ENCODE measurements at regions not wholly inside any gene's neighbourhood (a gene's known extent, or its start where the extent isn't known, plus 50 kb on each side); places are given as distances from the start of the nearest gene placed in this dataset.

GRCh38 chr12:86860776-86861175 lies 604.6 kb upstream of the MGAT4C start:
- Mint-ChIP-seq H3K4me1 (no peaks in the 10 kb centered on the region), H3K27ac (no peak overlapping the region), H3K36me3 (ENCODE audit: low read depth) (no peaks in the 10 kb centered on the region), H3K4me3 (no peak overlapping the region), H3K9me3 (no peaks in the 10 kb centered on the region), H3K27me3 (no peaks in the 10 kb centered on the region)
- intact Hi-C loops (cut with micrococcal nuclease): loop anchor here (1.0 kb wide), 1 partner anchor 12 kb away; no protein-coding TSS in a partner anchor
- no peak for DNase-seq

DNA sequence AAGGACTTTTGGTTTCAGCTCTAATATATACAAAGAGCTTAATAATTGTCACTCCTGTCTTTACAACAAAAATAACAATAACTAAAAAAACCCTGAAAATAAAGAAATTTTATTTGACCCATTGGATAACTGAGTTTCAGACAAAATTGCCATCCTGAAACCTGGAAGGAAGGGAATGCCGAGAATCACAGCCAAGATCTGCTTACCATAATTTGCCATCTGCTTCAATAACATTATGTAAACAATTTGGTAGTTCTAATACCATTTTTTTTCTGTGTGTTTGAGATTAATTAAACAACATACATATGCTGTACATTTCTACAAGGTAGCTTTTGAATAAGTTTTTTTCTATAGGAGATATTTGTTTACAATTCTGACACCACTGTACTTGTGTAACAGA lies 596.3 kb upstream of the MGAT4C start:
- H3K36me3 Mint-ChIP-seq (ENCODE audit: low read depth): no peaks in the 10 kb centered on the region

DNA sequence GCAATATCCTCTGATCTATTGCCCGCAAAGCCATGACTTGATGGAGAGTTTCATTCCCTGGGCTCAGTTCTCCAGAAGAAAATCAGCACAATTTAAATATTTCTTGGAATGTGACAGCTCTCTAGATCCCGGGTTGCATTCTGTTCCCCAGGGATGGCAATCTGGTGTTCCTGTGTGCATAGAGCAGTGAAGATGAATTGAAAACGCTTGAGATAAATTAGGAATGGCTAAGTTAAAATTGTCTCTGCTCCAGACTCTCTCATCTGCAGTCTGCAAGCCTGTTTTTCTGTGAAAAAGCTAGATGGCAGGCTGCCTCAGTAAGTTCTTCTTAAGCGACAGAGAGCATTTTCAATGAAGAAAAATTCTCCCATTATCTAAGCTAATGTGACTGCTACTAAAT lies 582.5 kb upstream of the MGAT4C start:
- no peak for DNase-seq
- Mint-ChIP-seq H3K9me3 (no peaks in the 10 kb centered on the region), H3K4me3 (no peak overlapping the region), H3K36me3 (ENCODE audit: low read depth) (no peaks in the 10 kb centered on the region), H3K4me1 (no peaks in the 10 kb centered on the region), H3K27ac (no peak overlapping the region), H3K27me3 (no peaks in the 10 kb centered on the region)
- intact Hi-C loops (cut with micrococcal nuclease): no loop called here

More for the DNA sequence above, 596.3 kb upstream of the MGAT4C start:
- no peaks in the 10 kb centered on the region for H3K4me1 Mint-ChIP-seq
- no peaks in the 10 kb centered on the region for H3K27me3 Mint-ChIP-seq
- no peak overlapping the region for H3K4me3 Mint-ChIP-seq
- no peak overlapping the region for H3K27ac Mint-ChIP-seq
- no peaks in the 10 kb centered on the region for H3K9me3 Mint-ChIP-seq
- intact Hi-C loops (cut with micrococcal nuclease): no loop called here
- no peak for DNase-seq

DNA sequence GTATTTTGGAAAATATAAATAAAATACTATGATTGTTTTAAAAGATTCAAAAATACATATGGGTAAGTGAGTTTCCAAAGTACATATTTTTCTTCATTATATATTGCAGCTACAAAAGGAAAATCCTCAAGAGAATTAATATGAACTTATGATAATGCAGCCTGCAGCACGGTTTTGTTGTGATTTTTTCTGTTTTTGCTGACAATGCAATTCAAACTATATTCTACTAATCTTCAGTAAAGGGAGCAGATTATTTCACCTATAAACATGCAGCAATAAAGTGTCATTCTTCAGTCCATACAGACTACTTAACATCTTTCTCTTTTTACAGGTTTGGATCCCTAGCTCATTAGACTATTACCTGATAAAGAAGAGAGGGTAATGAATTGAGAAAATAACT lies 582.1 kb upstream of the MGAT4C start:
- no peaks in the 10 kb centered on the region for H3K27me3 Mint-ChIP-seq
- no peaks in the 10 kb centered on the region for H3K9me3 Mint-ChIP-seq
- no peaks in the 10 kb centered on the region for H3K36me3 Mint-ChIP-seq (ENCODE audit: low read depth)
- no peaks in the 10 kb centered on the region for H3K4me1 Mint-ChIP-seq
- no peak overlapping the region for H3K27ac Mint-ChIP-seq
- no peak for DNase-seq
- H3K4me3 Mint-ChIP-seq: no peak overlapping the region
- intact Hi-C loops (cut with micrococcal nuclease): no loop called here

GRCh38 chr12:86837246-86837645 lies 581.1 kb upstream of the MGAT4C start:
- H3K27me3 Mint-ChIP-seq: no peaks in the 10 kb centered on the region
- DNase-seq: no peak
- H3K4me1 Mint-ChIP-seq: no peaks in the 10 kb centered on the region
- H3K36me3 Mint-ChIP-seq (ENCODE audit: low read depth): no peaks in the 10 kb centered on the region
- H3K4me3 Mint-ChIP-seq: no peak overlapping the region
- intact Hi-C loops (cut with micrococcal nuclease): no loop called here
- no peak overlapping the region for H3K27ac Mint-ChIP-seq
- H3K9me3 Mint-ChIP-seq: no peaks in the 10 kb centered on the region

DNA sequence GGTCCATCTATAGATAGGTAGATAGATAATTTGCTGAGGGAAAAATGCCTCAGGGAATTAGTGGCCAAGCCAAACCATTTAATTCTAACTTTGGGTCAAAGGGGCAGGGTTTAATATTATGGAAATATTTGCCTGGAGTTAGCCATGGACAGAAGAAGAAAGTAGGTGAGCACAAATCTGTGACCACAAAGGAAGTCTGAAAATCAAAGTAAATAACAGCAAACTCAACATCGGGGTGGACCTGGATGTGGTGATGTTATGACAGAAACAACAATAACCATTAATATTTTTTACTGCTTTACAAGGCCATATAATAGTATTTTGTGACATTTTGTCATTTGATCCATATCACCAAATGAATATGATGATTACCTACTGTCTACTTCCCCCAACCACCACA lies 578.0 kb upstream of the MGAT4C start:
- intact Hi-C loops (cut with micrococcal nuclease): no loop called here

DNA sequence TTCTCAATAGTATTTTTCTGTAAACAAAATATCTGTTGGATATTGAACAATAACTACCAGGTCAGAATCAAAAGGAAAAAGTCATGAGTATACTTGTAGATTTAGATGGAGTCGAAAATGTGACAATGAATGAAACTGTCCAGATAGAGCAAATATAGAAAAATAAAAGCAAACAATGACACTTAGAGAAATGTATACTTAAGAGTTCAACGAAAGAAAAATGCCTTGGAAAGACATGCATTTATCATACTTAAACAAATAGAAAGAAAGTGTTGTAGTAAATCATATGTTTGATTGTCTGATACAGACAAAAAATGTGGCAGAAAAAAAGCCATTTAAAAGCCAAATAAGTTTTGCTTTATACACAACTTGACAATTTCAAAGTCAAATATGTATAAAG lies 571.2 kb upstream of the MGAT4C start:
- intact Hi-C loops (cut with micrococcal nuclease): no loop called here
- H3K4me1 Mint-ChIP-seq: no peaks in the 10 kb centered on the region
- H3K27me3 Mint-ChIP-seq: no peaks in the 10 kb centered on the region
- no peak for DNase-seq
- no peaks in the 10 kb centered on the region for H3K36me3 Mint-ChIP-seq (ENCODE audit: low read depth)
- no peaks in the 10 kb centered on the region for H3K9me3 Mint-ChIP-seq
- H3K27ac Mint-ChIP-seq: no peak overlapping the region
- no peak overlapping the region for H3K4me3 Mint-ChIP-seq

More for the DNA sequence above, 578.0 kb upstream of the MGAT4C start:
- DNase-seq: no peak
- Mint-ChIP-seq H3K9me3 (no peaks in the 10 kb centered on the region), H3K27me3 (no peaks in the 10 kb centered on the region), H3K4me1 (no peaks in the 10 kb centered on the region), H3K27ac (no peak overlapping the region), H3K36me3 (ENCODE audit: low read depth) (no peaks in the 10 kb centered on the region), H3K4me3 (no peak overlapping the region)

GRCh38 chr12:86826051-86826450 lies 569.9 kb upstream of the MGAT4C start:
- no peaks in the 10 kb centered on the region for H3K36me3 Mint-ChIP-seq (ENCODE audit: low read depth)
- no peak overlapping the region for H3K4me3 Mint-ChIP-seq
- no peak for DNase-seq
- no peaks in the 10 kb centered on the region for H3K27me3 Mint-ChIP-seq
- intact Hi-C loops (cut with micrococcal nuclease): no loop called here
- H3K27ac Mint-ChIP-seq: no peak overlapping the region
- H3K9me3 Mint-ChIP-seq: no peaks in the 10 kb centered on the region
- no peaks in the 10 kb centered on the region for H3K4me1 Mint-ChIP-seq

- H3K27ac Mint-ChIP-seq: no peak overlapping the region
Measured at GRCh38 chr12:86801439-86801838, 545.2 kb upstream of the MGAT4C start.

GRCh38 chr12:86799616-86800015 lies 543.4 kb upstream of the MGAT4C start:
- peaks cover 8% of the 10 kb centered on the region for H3K9me3 Mint-ChIP-seq

More at GRCh38 chr12:86801439-86801838, 545.2 kb upstream of the MGAT4C start:
- Mint-ChIP-seq H3K36me3 (ENCODE audit: low read depth) (no peaks in the 10 kb centered on the region), H3K27me3 (no peaks in the 10 kb centered on the region), H3K4me3 (no peak overlapping the region), H3K9me3 (peaks cover 10% of the 10 kb centered on the region), H3K4me1 (no peaks in the 10 kb centered on the region)
- no peak for DNase-seq
- intact Hi-C loops (cut with micrococcal nuclease): no loop called here

DNA sequence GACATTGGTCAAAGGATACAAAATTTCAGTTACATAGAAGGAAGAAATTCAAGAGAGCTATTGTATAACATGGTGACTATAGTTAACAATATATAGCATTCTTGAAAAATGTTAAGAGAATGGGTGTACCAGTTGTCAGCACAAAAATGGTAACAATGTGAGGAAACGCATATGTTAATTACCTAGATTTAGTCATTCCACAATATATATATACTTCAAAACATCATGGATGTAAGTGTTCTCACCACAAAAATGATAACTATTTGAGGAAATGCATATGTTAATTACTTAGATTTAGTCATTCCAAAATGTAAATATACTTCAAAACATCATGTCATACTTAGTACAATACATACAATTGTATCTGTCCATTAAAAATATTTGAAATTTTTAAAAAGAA lies 540.4 kb upstream of the MGAT4C start:
- intact Hi-C loops (cut with micrococcal nuclease): no loop called here
- peaks cover 8% of the 10 kb centered on the region for H3K9me3 Mint-ChIP-seq

More at GRCh38 chr12:86799616-86800015, 543.4 kb upstream of the MGAT4C start:
- no peaks in the 10 kb centered on the region for H3K36me3 Mint-ChIP-seq (ENCODE audit: low read depth)
- intact Hi-C loops (cut with micrococcal nuclease): no loop called here
- no peaks in the 10 kb centered on the region for H3K27me3 Mint-ChIP-seq
- H3K27ac Mint-ChIP-seq: no peak overlapping the region
- no peak for DNase-seq
- no peaks in the 10 kb centered on the region for H3K4me1 Mint-ChIP-seq
- H3K4me3 Mint-ChIP-seq: no peak overlapping the region

DNA sequence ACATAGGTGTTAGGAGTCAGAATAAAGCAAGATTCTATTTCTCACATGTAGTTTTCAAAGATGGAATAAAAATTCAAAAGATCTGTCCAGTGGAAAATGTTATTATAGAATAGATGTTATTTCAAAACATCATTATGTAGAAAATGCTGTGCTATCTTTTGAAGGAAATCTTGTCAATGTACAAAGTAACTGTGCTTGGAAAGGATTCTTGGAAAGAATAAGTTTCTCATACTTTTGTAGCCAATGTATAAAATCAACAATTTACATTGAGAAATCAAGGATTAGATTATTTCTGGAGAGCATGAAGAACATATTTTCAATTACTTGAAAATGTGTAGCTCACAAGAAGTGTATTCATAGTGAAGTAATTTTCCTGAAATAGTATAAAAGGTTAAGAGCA lies 532.5 kb upstream of the MGAT4C start:
- intact Hi-C loops (cut with micrococcal nuclease): no loop called here
- DNase-seq: no peak
- Mint-ChIP-seq H3K9me3 (peaks cover 4% of the 10 kb centered on the region), H3K27me3 (no peaks in the 10 kb centered on the region), H3K36me3 (ENCODE audit: low read depth) (no peaks in the 10 kb centered on the region), H3K4me1 (no peaks in the 10 kb centered on the region), H3K4me3 (no peak overlapping the region), H3K27ac (no peak overlapping the region)

More for the DNA sequence above, 540.4 kb upstream of the MGAT4C start:
- H3K27ac Mint-ChIP-seq: no peak overlapping the region
- no peaks in the 10 kb centered on the region for H3K27me3 Mint-ChIP-seq
- H3K36me3 Mint-ChIP-seq (ENCODE audit: low read depth): no peaks in the 10 kb centered on the region
- no peak overlapping the region for H3K4me3 Mint-ChIP-seq
- H3K4me1 Mint-ChIP-seq: no peaks in the 10 kb centered on the region
- DNase-seq: no peak

DNA sequence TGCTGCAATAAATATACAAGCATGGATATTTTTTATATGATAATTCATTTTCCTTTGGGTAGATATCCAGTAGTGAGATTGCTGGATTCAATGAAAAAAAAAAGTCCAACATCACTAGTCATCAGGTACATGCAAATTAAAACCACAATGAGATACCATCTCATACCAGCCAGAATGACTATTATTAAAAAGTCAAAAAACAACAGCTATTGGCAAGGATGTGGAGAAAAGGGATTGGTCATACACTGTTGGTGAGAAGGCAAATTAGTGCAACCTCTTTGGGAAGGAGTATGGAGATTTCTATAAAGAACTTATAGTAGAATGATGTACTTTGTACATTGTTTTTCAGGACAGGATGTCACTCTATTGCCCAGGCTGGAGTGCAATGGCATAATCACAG lies 531.2 kb upstream of the MGAT4C start:
- H3K27me3 Mint-ChIP-seq: no peaks in the 10 kb centered on the region
- no peaks in the 10 kb centered on the region for H3K36me3 Mint-ChIP-seq (ENCODE audit: low read depth)
- no peak for DNase-seq
- intact Hi-C loops (cut with micrococcal nuclease): no loop called here
- no peak overlapping the region for H3K27ac Mint-ChIP-seq
- no peaks in the 10 kb centered on the region for H3K4me1 Mint-ChIP-seq
- H3K9me3 Mint-ChIP-seq: peaks cover 4% of the 10 kb centered on the region
- no peak overlapping the region for H3K4me3 Mint-ChIP-seq

DNA sequence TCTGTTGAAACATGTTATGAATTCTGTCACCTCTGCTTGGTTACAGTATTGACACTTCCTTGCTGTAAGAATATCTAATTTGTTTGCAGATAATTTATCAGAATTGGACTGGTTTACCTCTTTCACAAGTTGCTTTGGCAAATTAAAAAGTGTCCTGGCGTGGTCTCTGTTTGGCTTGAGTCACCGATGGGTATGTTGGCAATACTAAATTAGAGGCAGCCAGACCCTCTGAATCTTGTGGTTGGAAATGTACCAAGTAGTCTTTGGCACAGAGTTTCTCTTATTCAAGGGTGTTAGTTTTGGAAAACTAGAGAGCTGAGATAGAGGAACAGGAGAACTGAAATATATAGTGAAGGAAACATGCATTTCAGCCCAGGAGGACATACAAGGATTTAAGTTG lies 521.1 kb upstream of the MGAT4C start:
- no peaks in the 10 kb centered on the region for H3K4me1 Mint-ChIP-seq
- no peak overlapping the region for H3K27ac Mint-ChIP-seq
- H3K4me3 Mint-ChIP-seq: no peak overlapping the region
- no peak for DNase-seq
- H3K9me3 Mint-ChIP-seq: peaks cover 4% of the 10 kb centered on the region
- H3K27me3 Mint-ChIP-seq: no peaks in the 10 kb centered on the region
- no peaks in the 10 kb centered on the region for H3K36me3 Mint-ChIP-seq (ENCODE audit: low read depth)
- intact Hi-C loops (cut with micrococcal nuclease): no loop called here

- H3K27ac Mint-ChIP-seq: no peak overlapping the region
- H3K9me3 Mint-ChIP-seq: peaks cover 4% of the 10 kb centered on the region
- no peaks in the 10 kb centered on the region for H3K27me3 Mint-ChIP-seq
- intact Hi-C loops (cut with micrococcal nuclease): no loop called here
- no peaks in the 10 kb centered on the region for H3K36me3 Mint-ChIP-seq (ENCODE audit: low read depth)
- H3K4me3 Mint-ChIP-seq: no peak overlapping the region
- no peak for DNase-seq
- H3K4me1 Mint-ChIP-seq: no peaks in the 10 kb centered on the region
Measured at GRCh38 chr12:86774841-86775388, 518.7 kb upstream of the MGAT4C start.
